GM12801 (cell line): ENCODE measurements at regions not wholly inside any gene's neighbourhood (a gene's known extent, or its start where the extent isn't known, plus 50 kb on each side); places are given as distances from the start of the nearest gene placed in this dataset.

Source experiments
- TF ChIP-seq, protein P1 (sequence below): IDR thresholded peaks from one replicate; pipeline ENCODE4 v1.5.1; 2011; ENCODE audit warnings: control low read depth; ENCODE audit not compliant: insufficient read length; ENCODE audit errors: extremely low read depth

- TF ChIP-seq, protein P1, sequence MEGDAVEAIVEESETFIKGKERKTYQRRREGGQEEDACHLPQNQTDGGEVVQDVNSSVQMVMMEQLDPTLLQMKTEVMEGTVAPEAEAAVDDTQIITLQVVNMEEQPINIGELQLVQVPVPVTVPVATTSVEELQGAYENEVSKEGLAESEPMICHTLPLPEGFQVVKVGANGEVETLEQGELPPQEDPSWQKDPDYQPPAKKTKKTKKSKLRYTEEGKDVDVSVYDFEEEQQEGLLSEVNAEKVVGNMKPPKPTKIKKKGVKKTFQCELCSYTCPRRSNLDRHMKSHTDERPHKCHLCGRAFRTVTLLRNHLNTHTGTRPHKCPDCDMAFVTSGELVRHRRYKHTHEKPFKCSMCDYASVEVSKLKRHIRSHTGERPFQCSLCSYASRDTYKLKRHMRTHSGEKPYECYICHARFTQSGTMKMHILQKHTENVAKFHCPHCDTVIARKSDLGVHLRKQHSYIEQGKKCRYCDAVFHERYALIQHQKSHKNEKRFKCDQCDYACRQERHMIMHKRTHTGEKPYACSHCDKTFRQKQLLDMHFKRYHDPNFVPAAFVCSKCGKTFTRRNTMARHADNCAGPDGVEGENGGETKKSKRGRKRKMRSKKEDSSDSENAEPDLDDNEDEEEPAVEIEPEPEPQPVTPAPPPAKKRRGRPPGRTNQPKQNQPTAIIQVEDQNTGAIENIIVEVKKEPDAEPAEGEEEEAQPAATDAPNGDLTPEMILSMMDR: no peak
Observed at GRCh38 chr5:62029303-62029702, 276.7 kb upstream of the KIF2A start.

- TF ChIP-seq, protein P1: no peak
Observed at GRCh38 chr5:62030326-62030725, 275.7 kb upstream of the KIF2A start.

DNA sequence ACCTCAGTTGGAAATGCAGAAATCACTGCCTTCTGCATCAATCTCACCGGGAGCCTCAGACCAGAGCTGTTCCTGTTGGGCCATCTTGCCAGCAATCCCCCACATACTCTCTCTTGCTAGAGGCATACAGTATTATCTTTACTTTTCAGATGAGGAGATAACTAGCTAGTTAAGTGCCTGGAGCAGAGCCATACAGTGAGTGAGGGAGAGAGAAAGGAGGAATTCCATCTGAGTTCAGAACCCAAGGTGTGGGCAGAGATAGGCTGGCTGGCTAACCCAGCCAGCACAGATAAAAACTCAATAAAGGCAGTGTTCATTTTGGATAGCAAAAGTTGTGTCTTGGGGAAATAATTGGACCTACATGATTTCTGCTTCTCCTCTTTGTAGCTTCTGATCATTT, 268.0 kb upstream of the KIF2A start:
- TF ChIP-seq, protein P1: no peak

- TF ChIP-seq, protein P1: no peak
Observed at GRCh38 chr5:62041156-62041756, 264.8 kb upstream of the KIF2A start.

- TF ChIP-seq, protein P1: no peak
Observed at GRCh38 chr5:62042007-62042406, 264.0 kb upstream of the KIF2A start.

- TF ChIP-seq, protein P1: no peak
Observed at GRCh38 chr5:62043289-62044280, 262.4 kb upstream of the KIF2A start.

DNA sequence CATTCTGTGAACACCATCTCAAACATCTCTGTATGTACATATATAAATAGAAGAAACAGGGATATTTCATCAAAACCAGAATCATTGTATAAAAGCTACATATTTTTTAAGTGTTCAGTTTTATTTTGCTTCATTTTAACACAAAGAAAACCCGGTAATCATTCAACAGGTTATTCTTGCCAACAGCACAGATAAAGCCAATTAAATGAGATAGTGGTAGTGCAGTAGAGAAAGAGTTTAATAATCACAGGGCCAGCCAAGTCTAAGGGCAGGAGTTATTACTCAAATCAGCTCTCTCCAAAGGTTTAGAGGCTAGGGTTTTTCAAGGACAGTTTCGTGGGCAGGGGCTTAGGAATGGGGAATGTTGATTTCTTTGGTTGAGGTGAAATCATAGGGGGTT, 261.0 kb upstream of the KIF2A start:
- TF ChIP-seq, protein P1: no peak
